NCI-H1694 treated with DMSO at 0.1 percent for 48 hours (cell line): ENCODE measurements at regions not wholly inside any gene's neighbourhood (a gene's known extent, or its start where the extent isn't known, plus 50 kb on each side); places are given as distances from the start of the nearest gene placed in this dataset.
"Not testable (repeated sequence)": the region's sequence is repeated elsewhere in the genome, so short reads cannot be mapped to it uniquely, and the experiment has no call there.

Experiments
- DNase-seq: peaks from one replicate; lab custom pipeline; 2025; lab: John Stamatoyannopoulos, UW

GRCh38 chr3:73228437-73228836 lies 167.0 kb downstream of the EBLN2 start:
- DNase-seq, result no peak

- DNase-seq, result no peak
These were observed 167.5 kb downstream of the EBLN2 start for GRCh38 chr3:73228959-73229358.

GRCh38 chr3:73234354-73235014 lies 173.0 kb downstream of the EBLN2 start:
- no peak for DNase-seq

- no peak for DNase-seq
These were observed 174.3 kb downstream of the EBLN2 start for GRCh38 chr3:73235768-73236167.

GRCh38 chr3:73236867-73237266 lies 175.4 kb downstream of the EBLN2 start:
- no peak for DNase-seq

GRCh38 chr3:73243740-73244139 lies 182.3 kb downstream of the EBLN2 start:
- no peak for DNase-seq

GRCh38 chr3:73245459-73245858 lies 184.0 kb downstream of the EBLN2 start:
- no peak for DNase-seq

GRCh38 chr3:73249047-73249446 lies 187.6 kb downstream of the EBLN2 start:
- DNase-seq, result no peak

- no peak for DNase-seq
These were observed 192.6 kb downstream of the EBLN2 start for GRCh38 chr3:73254062-73254461.

GRCh38 chr3:73255609-73256029 lies 194.2 kb downstream of the EBLN2 start:
- no peak for DNase-seq

- no peak for DNase-seq
These were observed 195.7 kb downstream of the EBLN2 start for GRCh38 chr3:73257186-73257585.

- DNase-seq, result no peak
These were observed 196.6 kb downstream of the EBLN2 start for GRCh38 chr3:73258057-73258456.

GRCh38 chr3:73259291-73259690 lies 197.8 kb downstream of the EBLN2 start:
- no peak for DNase-seq

- DNase-seq, result no peak
These were observed 198.4 kb downstream of the EBLN2 start for GRCh38 chr3:73259856-73260255.

- DNase-seq, result not testable (repeated sequence)
These were observed 205.1 kb downstream of the EBLN2 start for GRCh38 chr3:73266558-73266957.

- DNase-seq, result not testable (repeated sequence)
These were observed 207.7 kb downstream of the EBLN2 start for GRCh38 chr3:73269126-73269525.

GRCh38 chr3:73270839-73271483 lies 209.5 kb downstream of the EBLN2 start:
- no peak for DNase-seq

- DNase-seq, result no peak
These were observed 211.9 kb downstream of the EBLN2 start for GRCh38 chr3:73273341-73273740.

GRCh38 chr3:73280746-73281145 lies 219.3 kb downstream of the EBLN2 start:
- no peak for DNase-seq

- DNase-seq, result no peak
These were observed 223.0 kb downstream of the EBLN2 start for GRCh38 chr3:73284472-73284871.

GRCh38 chr3:73291541-73291940 lies 230.1 kb downstream of the EBLN2 start:
- no peak for DNase-seq

GRCh38 chr3:73292220-73292619 lies 230.8 kb downstream of the EBLN2 start:
- no peak for DNase-seq

GRCh38 chr3:73294537-73294936 lies 233.1 kb downstream of the EBLN2 start:
- no peak for DNase-seq
